ENCODE measurements at regions not wholly inside any gene's neighbourhood (a gene's known extent, or its start where the extent isn't known, plus 50 kb on each side); places are given as distances from the start of the nearest gene placed in this dataset.
"Not testable (repeated sequence)": the region's sequence is repeated elsewhere in the genome, so short reads cannot be mapped to it uniquely, and the experiment has no call there.

GRCh38 chr12:37441371-37441770, 875.2 kb upstream of the ALG10B start:
- DNase-seq, result not testable (repeated sequence)

- not testable (repeated sequence) for DNase-seq
These were observed 860.9 kb upstream of the ALG10B start for GRCh38 chr12:37455646-37456045.

- DNase-seq, result not testable (repeated sequence)
These were observed 818.6 kb upstream of the ALG10B start for GRCh38 chr12:37497939-37498338.

GRCh38 chr12:37510256-37510655, 806.3 kb upstream of the ALG10B start:
- not testable (repeated sequence) for DNase-seq

- DNase-seq, result not testable (repeated sequence)
These were observed 776.0 kb upstream of the ALG10B start for GRCh38 chr12:37540581-37540980.

GRCh38 chr12:37541356-37541755, 775.2 kb upstream of the ALG10B start:
- DNase-seq, result peak; percentile 1

- DNase-seq, result peak; percentile 52
These were observed 773.2 kb upstream of the ALG10B start for GRCh38 chr12:37543131-37543965.

- DNase-seq, result no peak
These were observed 772.5 kb upstream of the ALG10B start for GRCh38 chr12:37543966-37544668.

GRCh38 chr12:37544669-37545330, 771.8 kb upstream of the ALG10B start:
- DNase-seq, result not testable (repeated sequence)

- no peak for DNase-seq
These were observed 770.8 kb upstream of the ALG10B start for GRCh38 chr12:37545759-37546158.

- DNase-seq, result no peak
These were observed 770.4 kb upstream of the ALG10B start for GRCh38 chr12:37546206-37546605.

- no peak for DNase-seq
These were observed 769.6 kb upstream of the ALG10B start for GRCh38 chr12:37546901-37547475.

GRCh38 chr12:37547611-37548010, 769.0 kb upstream of the ALG10B start:
- peak; percentile 33 for DNase-seq

GRCh38 chr12:37548266-37548805, 768.2 kb upstream of the ALG10B start:
- DNase-seq, result peak; percentile 5

GRCh38 chr12:37556957-37557356, 759.6 kb upstream of the ALG10B start:
- DNase-seq, result not testable (repeated sequence)

- DNase-seq, result no peak
These were observed 751.5 kb upstream of the ALG10B start for GRCh38 chr12:37565112-37565511.

- not testable (repeated sequence) for DNase-seq
These were observed 746.0 kb upstream of the ALG10B start for GRCh38 chr12:37570547-37570946.
